ENCODE measurements at regions not wholly inside any gene's neighbourhood (a gene's known extent, or its start where the extent isn't known, plus 50 kb on each side); places are given as distances from the start of the nearest gene placed in this dataset.

GRCh38 chr3:168546707-168547106 is 451.0 kb upstream of the GOLIM4 start:
- Histone ChIP-seq H3K27ac (ENCODE audit: low read depth, low read length) (no peak overlapping the region), H3K9me2 (replicated peaks; ENCODE audit: insufficient read depth, low read length) (no peaks in the 10 kb centered on the region), H3K36me3 (ENCODE audit: low read length) (no peaks in the 10 kb centered on the region), H4K20me1 (ENCODE audit: low read depth, low read length) (no peaks in the 10 kb centered on the region), H3K79me2 (ENCODE audit: insufficient read depth, low read length) (no peaks in the 10 kb centered on the region), H3K9me3 (ENCODE audit: insufficient read depth, low read length) (no peaks in the 10 kb centered on the region), H3F3A (ENCODE audit: insufficient read depth) (no peaks in the 10 kb centered on the region), H3K4me2 (ENCODE audit: low read depth, low read length, poor library complexity, severe bottlenecking) (no peak overlapping the region), H3K4me3 (ENCODE audit: insufficient read depth, low read length, poor library complexity, severe bottlenecking) (no peak overlapping the region), H2AFZ (ENCODE audit: low read depth, low read length, severe bottlenecking) (no peak overlapping the region), H3K9ac (ENCODE audit: low read length) (no peak overlapping the region), H3K27me3 (ENCODE audit: low read length) (no peaks in the 10 kb centered on the region)
- TF ChIP-seq EZH2phosphoT487 (conservative IDR thresholded peaks at IDR 0.05; ENCODE audit: low read length) (no peak), CTCF (IDR thresholded peaks at IDR 0.05; ENCODE audit: insufficient read depth, low read length, poor library complexity, severe bottlenecking) (no peak)

GRCh38 chr3:168545591-168545990 is 449.9 kb upstream of the GOLIM4 start:
- H3K79me2 ChIP-seq (ENCODE audit: insufficient read depth, low read length), result no peaks in the 10 kb centered on the region
- H3K9ac ChIP-seq (ENCODE audit: low read length), result no peak overlapping the region
- no peaks in the 10 kb centered on the region for H3F3A ChIP-seq (ENCODE audit: insufficient read depth)
- H2AFZ ChIP-seq (ENCODE audit: low read depth, low read length, severe bottlenecking), result no peak overlapping the region
- H4K20me1 ChIP-seq (ENCODE audit: low read depth, low read length), result no peaks in the 10 kb centered on the region
- no peak overlapping the region for H3K4me3 ChIP-seq (ENCODE audit: insufficient read depth, low read length, poor library complexity, severe bottlenecking)
- H3K9me2 ChIP-seq (replicated peaks; ENCODE audit: insufficient read depth, low read length), result no peaks in the 10 kb centered on the region
- H3K27me3 ChIP-seq (ENCODE audit: low read length), result no peaks in the 10 kb centered on the region
- no peak overlapping the region for H3K4me2 ChIP-seq (ENCODE audit: low read depth, low read length, poor library complexity, severe bottlenecking)
- H3K9me3 ChIP-seq (ENCODE audit: insufficient read depth, low read length), result no peaks in the 10 kb centered on the region
- H3K27ac ChIP-seq (ENCODE audit: low read depth, low read length), result no peak overlapping the region
- no peaks in the 10 kb centered on the region for H3K36me3 ChIP-seq (ENCODE audit: low read length)
- TF ChIP-seq CTCF (IDR thresholded peaks at IDR 0.05; ENCODE audit: insufficient read depth, low read length, poor library complexity, severe bottlenecking) (no peak), EZH2phosphoT487 (conservative IDR thresholded peaks at IDR 0.05; ENCODE audit: low read length) (no peak)

GRCh38 chr3:168544097-168544957 is 448.6 kb upstream of the GOLIM4 start:
- TF ChIP-seq EZH2phosphoT487 (conservative IDR thresholded peaks at IDR 0.05; ENCODE audit: low read length) (no peak), CTCF (IDR thresholded peaks at IDR 0.05; ENCODE audit: insufficient read depth, low read length, poor library complexity, severe bottlenecking) (no peak)
- no peak overlapping the region for H3K9ac ChIP-seq (ENCODE audit: low read length)
- no peak overlapping the region for H2AFZ ChIP-seq (ENCODE audit: low read depth, low read length, severe bottlenecking)
- no peak overlapping the region for H3K4me3 ChIP-seq (ENCODE audit: insufficient read depth, low read length, poor library complexity, severe bottlenecking)
- no peaks in the 10 kb centered on the region for H4K20me1 ChIP-seq (ENCODE audit: low read depth, low read length)
- no peaks in the 10 kb centered on the region for H3K79me2 ChIP-seq (ENCODE audit: insufficient read depth, low read length)
- H3F3A ChIP-seq (ENCODE audit: insufficient read depth), result no peaks in the 10 kb centered on the region
- H3K9me2 ChIP-seq (replicated peaks; ENCODE audit: insufficient read depth, low read length), result no peaks in the 10 kb centered on the region
- H3K4me2 ChIP-seq (ENCODE audit: low read depth, low read length, poor library complexity, severe bottlenecking), result no peak overlapping the region
- no peaks in the 10 kb centered on the region for H3K9me3 ChIP-seq (ENCODE audit: insufficient read depth, low read length)
- H3K27ac ChIP-seq (ENCODE audit: low read depth, low read length), result no peak overlapping the region
- H3K36me3 ChIP-seq (ENCODE audit: low read length), result no peaks in the 10 kb centered on the region
- H3K27me3 ChIP-seq (ENCODE audit: low read length), result no peaks in the 10 kb centered on the region
